ENCODE measurements at regions not wholly inside any gene's neighbourhood (a gene's known extent, or its start where the extent isn't known, plus 50 kb on each side); places are given as distances from the start of the nearest gene placed in this dataset.

- no peak overlapping the region for H3K4me3 ChIP-seq (ENCODE audit: low read depth, low read length)
- no peak for TF ChIP-seq CTCF (IDR thresholded peaks at IDR 0.05; ENCODE audit: borderline replicate concordance, insufficient read depth, low read depth, low read length)
Observed at GRCh38 chr1:29896791-29897714, 660.7 kb downstream of the PTPRU start.

GRCh38 chr1:29896300-29896699, 660.0 kb downstream of the PTPRU start:
- H3K4me3 ChIP-seq (ENCODE audit: low read depth, low read length), result no peak overlapping the region
- no peak for TF ChIP-seq CTCF (IDR thresholded peaks at IDR 0.05; ENCODE audit: borderline replicate concordance, insufficient read depth, low read depth, low read length)

- TF ChIP-seq CTCF (IDR thresholded peaks at IDR 0.05; ENCODE audit: borderline replicate concordance, insufficient read depth, low read depth, low read length), result no peak
- H3K4me3 ChIP-seq (ENCODE audit: low read depth, low read length), result no peak overlapping the region
Observed at GRCh38 chr1:29895201-29895600, 658.9 kb downstream of the PTPRU start.

GRCh38 chr1:29894311-29894710, 658.0 kb downstream of the PTPRU start:
- no peak for TF ChIP-seq CTCF (IDR thresholded peaks at IDR 0.05; ENCODE audit: borderline replicate concordance, insufficient read depth, low read depth, low read length)
- H3K4me3 ChIP-seq (ENCODE audit: low read depth, low read length), result no peak overlapping the region

- H3K4me3 ChIP-seq (ENCODE audit: low read depth, low read length), result no peak overlapping the region
- no peak for TF ChIP-seq CTCF (IDR thresholded peaks at IDR 0.05; ENCODE audit: borderline replicate concordance, insufficient read depth, low read depth, low read length)
Observed at GRCh38 chr1:29893806-29894205, 657.5 kb downstream of the PTPRU start.

GRCh38 chr1:29893046-29893723, 656.9 kb downstream of the PTPRU start:
- no peak overlapping the region for H3K4me3 ChIP-seq (ENCODE audit: low read depth, low read length)
- TF ChIP-seq CTCF (IDR thresholded peaks at IDR 0.05; ENCODE audit: borderline replicate concordance, insufficient read depth, low read depth, low read length), result no peak

Measured in GM12875 (cell line).